Caco-2 (cell line): ENCODE measurements at regions not wholly inside any gene's neighbourhood (a gene's known extent, or its start where the extent isn't known, plus 50 kb on each side); places are given as distances from the start of the nearest gene placed in this dataset.
A peak's percentile ranks its signal among the peaks of the same experiment; 100 is the strongest.

ENCODE experiments used
- BruUV-seq: library from RNA; stranded (reverse); fragments of 400-500 nt; replicated peaks from 2 replicates; lab custom pipeline; 2021; lab: Mats Ljungman, UMichigan
- CTCF ChIA-PET: fragments of 300-600 bp; sonication (Branson Sonifier 250); formaldehyde crosslinking; loops from one replicate; lab custom pipeline; 2022; ENCODE audit warnings: antibody characterized with exemption; lab: Charles Lee
- POLR2A ChIA-PET: fragments of 300-600 bp; sonication (Branson Sonifier 250); formaldehyde crosslinking; loops from one replicate; lab custom pipeline; 2022; ENCODE audit warnings: antibody characterized with exemption; lab: Charles Lee
- DNase-seq, 2 experiments: peaks; one replicate each; pipeline versions ENCODE4 v3.0.0 to v3.0.0-alpha.2; 2020 to 2022
- H3K27me3 ChIP-seq: replicated peaks from 2 replicates; pipeline ENCODE4 v1.6.0; 2011; ENCODE audit warnings: low read length; ENCODE audit not compliant: control insufficient read depth, insufficient read depth
- H3K36me3 ChIP-seq: 2 replicates; pipeline ENCODE4 v1.5.1; 2011; ENCODE audit warnings: low read length; ENCODE audit not compliant: control insufficient read depth, insufficient read depth
- H3K4me1 ChIP-seq: fragments of 250-450 bp; sonication (Bioruptor Pico); 2 replicates; pipeline ENCODE4 v1.5.1; 2020; ENCODE audit warnings: mild to moderate bottlenecking
- H3K4me3 ChIP-seq: 2 replicates; pipeline ENCODE4 v1.5.1; 2011; ENCODE audit warnings: low read depth, mild to moderate bottlenecking, control low read depth, low read length
- H3K9me3 ChIP-seq: fragments of 250-450 bp; sonication (Bioruptor Pico); 2 replicates; pipeline ENCODE4 v1.5.1; 2020; ENCODE audit warnings: mild to moderate bottlenecking, moderate library complexity
- H3K27ac Mint-ChIP-seq: one replicate; pipeline ENCODE4 v1.8.0; 2022; ENCODE audit warnings: mixed read lengths; ENCODE audit not compliant: unreplicated experiment
- H3K27me3 Mint-ChIP-seq: one replicate; pipeline ENCODE4 v1.8.0; 2022; ENCODE audit warnings: mixed read lengths; ENCODE audit not compliant: insufficient read depth, unreplicated experiment
- H3K36me3 Mint-ChIP-seq: one replicate; pipeline ENCODE4 v1.8.0; 2022; ENCODE audit warnings: mild to moderate bottlenecking, mixed read lengths; ENCODE audit not compliant: insufficient read depth, unreplicated experiment
- H3K4me1 Mint-ChIP-seq: one replicate; pipeline ENCODE4 v1.8.0; 2022; ENCODE audit warnings: low read depth, mixed read lengths; ENCODE audit not compliant: unreplicated experiment
- H3K4me3 Mint-ChIP-seq: one replicate; pipeline ENCODE4 v1.8.0; 2022; ENCODE audit warnings: mild to moderate bottlenecking, moderate library complexity, mixed read lengths; ENCODE audit not compliant: unreplicated experiment
- H3K9me3 Mint-ChIP-seq: one replicate; pipeline ENCODE4 v1.8.0; 2022; ENCODE audit warnings: mixed read lengths; ENCODE audit not compliant: unreplicated experiment
- intact Hi-C: fragments of 100-400 bp; cut with micrococcal nuclease; formaldehyde crosslinking; loops from one replicate; pipeline ENCODE4 v1.10.0; 2022; ENCODE audit not compliant: unreplicated experiment
- TF ChIP-seq, protein P1 (sequence below), 2 experiments: fragments of 200-600 bp in 1 of 2; IDR thresholded peaks; 1 replicate in 1 of 2; 2 replicates in 1 of 2; pipeline versions ENCODE4 v1.5.1 to v1.8.0; 2011 to 2022; ENCODE audit warnings: antibody characterized with exemption in 1 of 2, control low read depth in 1 of 2, inconsistent platforms in 1 of 2, low read depth in 1 of 2, low read length in 1 of 2, mild to moderate bottlenecking in 1 of 2, moderate library complexity in 1 of 2; ENCODE audit not compliant: insufficient read depth in 1 of 2, severe bottlenecking in 1 of 2, unreplicated experiment in 1 of 2

DNA sequence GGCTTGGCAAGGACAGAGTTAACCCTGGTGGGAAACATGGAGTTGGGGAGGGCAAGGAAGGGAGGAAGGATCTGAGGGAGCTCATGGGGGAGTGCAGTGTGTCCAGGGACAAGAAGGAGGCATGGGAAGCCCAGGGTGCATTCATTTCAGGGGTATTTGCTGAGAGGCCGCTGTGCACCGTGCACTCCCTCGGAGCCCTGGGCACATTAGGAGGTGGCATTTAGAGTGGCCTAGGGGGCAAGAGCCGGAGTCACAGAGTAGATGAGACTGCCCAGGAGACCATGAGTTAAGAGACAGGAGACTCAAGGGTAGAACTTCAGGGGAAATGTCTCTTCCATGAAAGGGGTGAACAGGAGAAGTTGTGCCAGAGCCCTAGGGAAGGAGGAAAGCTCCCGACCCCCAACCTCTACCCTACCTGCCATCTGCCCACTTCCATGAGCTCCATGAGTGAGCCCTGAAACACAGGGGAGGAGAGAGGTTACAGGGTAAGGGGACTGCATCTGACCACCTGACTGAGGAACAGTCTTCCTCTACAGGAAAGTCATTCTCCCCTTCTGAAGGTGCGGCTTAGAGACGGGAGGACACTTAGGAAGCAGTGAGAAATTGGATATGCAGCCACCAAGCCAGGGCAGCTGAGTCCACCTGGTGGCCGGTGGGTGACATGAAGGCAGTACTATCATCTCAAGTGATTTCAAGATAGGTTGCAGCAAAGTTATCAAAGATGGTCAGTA is 58.5 kb upstream of the COPS8 start:
- H3K9me3 Mint-ChIP-seq = peaks cover 8% of the 10 kb centered on the region
- TF ChIP-seq, protein P1, sequence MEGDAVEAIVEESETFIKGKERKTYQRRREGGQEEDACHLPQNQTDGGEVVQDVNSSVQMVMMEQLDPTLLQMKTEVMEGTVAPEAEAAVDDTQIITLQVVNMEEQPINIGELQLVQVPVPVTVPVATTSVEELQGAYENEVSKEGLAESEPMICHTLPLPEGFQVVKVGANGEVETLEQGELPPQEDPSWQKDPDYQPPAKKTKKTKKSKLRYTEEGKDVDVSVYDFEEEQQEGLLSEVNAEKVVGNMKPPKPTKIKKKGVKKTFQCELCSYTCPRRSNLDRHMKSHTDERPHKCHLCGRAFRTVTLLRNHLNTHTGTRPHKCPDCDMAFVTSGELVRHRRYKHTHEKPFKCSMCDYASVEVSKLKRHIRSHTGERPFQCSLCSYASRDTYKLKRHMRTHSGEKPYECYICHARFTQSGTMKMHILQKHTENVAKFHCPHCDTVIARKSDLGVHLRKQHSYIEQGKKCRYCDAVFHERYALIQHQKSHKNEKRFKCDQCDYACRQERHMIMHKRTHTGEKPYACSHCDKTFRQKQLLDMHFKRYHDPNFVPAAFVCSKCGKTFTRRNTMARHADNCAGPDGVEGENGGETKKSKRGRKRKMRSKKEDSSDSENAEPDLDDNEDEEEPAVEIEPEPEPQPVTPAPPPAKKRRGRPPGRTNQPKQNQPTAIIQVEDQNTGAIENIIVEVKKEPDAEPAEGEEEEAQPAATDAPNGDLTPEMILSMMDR (IDR thresholded peaks at IDR 0.05; ENCODE audit: insufficient read depth in 1 of 2, low read depth in 1 of 2, low read length in 1 of 2, severe bottlenecking in 1 of 2, unreplicated experiment in 1 of 2) = peak; percentile 71 to 75
- H3K27me3 Mint-ChIP-seq = no peaks in the 10 kb centered on the region
- H3K4me3 Mint-ChIP-seq = no peak overlapping the region
- Histone ChIP-seq H3K4me1 (peaks cover 19% of the 10 kb centered on the region), H3K9me3 (0 out of 2 replicates have a peak, but pooled peaks cover 5% of the 10 kb centered on the region), H3K27me3 (no peaks in the 10 kb centered on the region), H3K36me3 (no peaks in the 10 kb centered on the region; the same call in 1 of the 2 replicates), H3K4me3 (no peak overlapping the region)
- H3K27ac Mint-ChIP-seq = no peak overlapping the region
- no TSS peak for BruUV-seq
- peak; percentile 65 to 69 for DNase-seq
- intact Hi-C loops = loop anchor here (1.0 to 10.0 kb wide), 6 partner anchors 130 to 514 kb away; partner anchors contain the start of gene ACKR3
- H3K36me3 Mint-ChIP-seq = no peaks in the 10 kb centered on the region
- POLR2A ChIA-PET = no interaction called here
- CTCF ChIA-PET = no interaction called here
- H3K4me1 Mint-ChIP-seq = no peaks in the 10 kb centered on the region

DNA sequence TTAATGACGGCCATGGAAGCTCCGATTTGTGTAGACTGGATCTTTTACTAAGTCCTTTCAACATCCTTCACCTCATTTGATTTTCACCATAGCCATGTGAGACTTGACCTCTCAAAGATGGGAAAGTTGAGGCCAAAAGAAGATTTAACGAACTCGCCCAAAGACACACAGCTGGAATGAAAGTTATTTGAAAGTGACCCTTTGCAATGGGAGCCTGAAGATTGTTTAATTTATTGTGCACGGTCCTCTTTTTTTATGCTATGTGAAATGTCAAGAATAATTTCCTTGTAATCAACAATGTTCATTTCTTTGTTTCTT is 58.0 kb upstream of the COPS8 start:
- H3K36me3 ChIP-seq = no peaks in the 10 kb centered on the region; the same call in 1 of the 2 replicates
- Mint-ChIP-seq H3K36me3 (no peaks in the 10 kb centered on the region), H3K4me1 (no peaks in the 10 kb centered on the region), H3K4me3 (no peak overlapping the region), H3K9me3 (peaks cover 5% of the 10 kb centered on the region), H3K27me3 (no peaks in the 10 kb centered on the region), H3K27ac (no peak overlapping the region)
- TF ChIP-seq, protein P1 (IDR thresholded peaks at IDR 0.05; ENCODE audit: insufficient read depth in 1 of 2, low read depth in 1 of 2, low read length in 1 of 2, severe bottlenecking in 1 of 2, unreplicated experiment in 1 of 2) = no peak
- intact Hi-C loops = loop anchor here (1.0 to 10.0 kb wide), 6 partner anchors 130 to 514 kb away; partner anchors contain the start of gene ACKR3
- H3K9me3 ChIP-seq = 0 out of 2 replicates have a peak, but pooled peaks cover 5% of the 10 kb centered on the region
- BruUV-seq = no TSS peak
- no peak for DNase-seq
- CTCF ChIA-PET = no interaction called here
- POLR2A ChIA-PET = no interaction called here
- H3K27me3 ChIP-seq = no peaks in the 10 kb centered on the region
- no peak overlapping the region for H3K4me3 ChIP-seq
- peaks cover 19% of the 10 kb centered on the region for H3K4me1 ChIP-seq

- Histone ChIP-seq H3K27me3 (no peaks in the 10 kb centered on the region), H3K36me3 (no peaks in the 10 kb centered on the region; the same call in 1 of the 2 replicates), H3K9me3 (no peaks in the 10 kb centered on the region), H3K4me1 (peaks cover 17% of the 10 kb centered on the region), H3K4me3 (no peak overlapping the region)
- Mint-ChIP-seq H3K4me1 (no peaks in the 10 kb centered on the region), H3K27ac (no peak overlapping the region), H3K27me3 (no peaks in the 10 kb centered on the region), H3K36me3 (no peaks in the 10 kb centered on the region), H3K9me3 (no peaks in the 10 kb centered on the region), H3K4me3 (no peak overlapping the region)
- TF ChIP-seq, protein P1 (IDR thresholded peaks at IDR 0.05; ENCODE audit: insufficient read depth in 1 of 2, low read depth in 1 of 2, low read length in 1 of 2, severe bottlenecking in 1 of 2, unreplicated experiment in 1 of 2) = no peak
- no peak for DNase-seq
- intact Hi-C loops = no loop called here
- no TSS peak for BruUV-seq
- CTCF ChIA-PET = no interaction called here
- POLR2A ChIA-PET = no interaction called here
Observed at GRCh38 chr2:237030382-237030781, 55.3 kb upstream of the COPS8 start.
